Psoas muscle (tissue), 7 donors: ENCODE measurements at regions not wholly inside any gene's neighbourhood (a gene's known extent, or its start where the extent isn't known, plus 50 kb on each side); places are given as distances from the start of the nearest gene placed in this dataset.

Experiments used
- ATAC-seq, 4 donors: fragments of 200-7000 bp; cut with Tn5 transposase; one replicate each; pipeline ENCODE4 v1.9.1; 2020; ENCODE audit warnings: moderate library complexity in 3 of 4, mild to moderate bottlenecking in 2 of 4
- DNase-seq, 2 donors: peaks; one replicate each; pipeline ENCODE4 v3.0.0-alpha.2; 2020
- H3K27ac ChIP-seq: fragments of 200-600 bp; one replicate; pipeline ENCODE4 v1.8.0; 2022
- H3K27me3 ChIP-seq, 3 donors: fragments of 200-600 bp in 1 of 3; one replicate each; pipeline versions ENCODE4 v1.6.1 to v1.8.0; 2013 to 2022; ENCODE audit warnings: low read length in 2 of 3, mild to moderate bottlenecking in 2 of 3, moderate library complexity in 1 of 3; ENCODE audit not compliant: insufficient read depth in 3 of 3
- H3K36me3 ChIP-seq, 2 donors: fragments of 200-600 bp in 1 of 2; one replicate each; pipeline versions ENCODE4 v1.6.1 to v1.8.0; 2013 to 2022; ENCODE audit warnings: low read depth in 1 of 2, mild to moderate bottlenecking in 1 of 2, moderate library complexity in 1 of 2; ENCODE audit not compliant: insufficient read depth in 1 of 2
- H3K4me1 ChIP-seq: fragments of 200-600 bp; one replicate; pipeline ENCODE4 v1.8.0; 2022
- H3K4me3 ChIP-seq: fragments of 200-600 bp; one replicate; pipeline ENCODE4 v1.8.0; 2022; ENCODE audit warnings: mild to moderate bottlenecking
- H3K9me3 ChIP-seq: fragments of 200-600 bp; one replicate; pipeline ENCODE4 v1.8.0; 2022
- CTCF ChIP-seq: fragments of 200-600 bp; IDR thresholded peaks from one replicate; pipeline ENCODE4 v1.8.0; 2022; ENCODE audit warnings: antibody characterized with exemption
- WGBS, 3 donors: extraction: QIAGEN DNeasy Blood & Tissue Kit; methylation state at CpG; one replicate each; pipeline versions ENCODE4 v1.1.6 to v1.1.7; 2013; 5-methylcytosine and 5-hydroxymethylcytosine counted together
- intact Hi-C, 2 donors: fragments of 100-400 bp; cut with DNase I; formaldehyde crosslinking; loops; one replicate each; pipeline versions ENCODE4 v1.11.0 to v1.14.2; 2022
- donor health status: healthy with polysubstance abuse.
- donor health status: DM: no; HTN: no; CAD: no; lungs with moderate emphysema.
- donor health status: Bipolar disorder and iron deficiency.
- donor health status: healthy.
- donor health status: DM: yes; HTN: yes; CAD: no.
- donor health status: DM: no; HTN: no; CAD: no.
- donor health status: DM: yes; HTN: yes; CAD: no.

- intact Hi-C loops = no loop called here
- no peak for ATAC-seq
- Histone ChIP-seq H3K36me3 (no peaks in the 10 kb centered on the region), H3K27ac (no peak overlapping the region), H3K4me3 (no peak overlapping the region), H3K4me1 (no peaks in the 10 kb centered on the region), H3K9me3 (no peaks in the 10 kb centered on the region), H3K27me3 (no peaks in the 10 kb centered on the region)
- no peak for TF ChIP-seq CTCF
- 14 to 20% (median 16%) methylated on average over 2 of the region's 2 CpGs for WGBS, 3 donors
- DNase-seq = no peak
These were observed 598.1 kb upstream of the LRRTM4 start for GRCh38 chr2:78120275-78120674.

GRCh38 chr2:78125042-78125441 is 602.9 kb upstream of the LRRTM4 start:
- intact Hi-C loops = no loop called here
- WGBS, 3 donors = 93 to 96% (median 93%) methylated on average over 3 of the region's 3 CpGs
- H3K9me3 ChIP-seq = no peaks in the 10 kb centered on the region
- ATAC-seq (no peak), DNase-seq (no peak)
- no peak overlapping the region for H3K27ac ChIP-seq
- H3K27me3 ChIP-seq = no peaks in the 10 kb centered on the region
- no peaks in the 10 kb centered on the region for H3K4me1 ChIP-seq
- H3K4me3 ChIP-seq = no peak overlapping the region
- TF ChIP-seq CTCF = no peak
- no peaks in the 10 kb centered on the region for H3K36me3 ChIP-seq

GRCh38 chr2:78127424-78127823 is 605.2 kb upstream of the LRRTM4 start:
- no peak for TF ChIP-seq CTCF
- intact Hi-C loops = no loop called here
- Histone ChIP-seq H3K9me3 (no peaks in the 10 kb centered on the region), H3K36me3 (no peaks in the 10 kb centered on the region), H3K4me3 (no peak overlapping the region), H3K4me1 (no peaks in the 10 kb centered on the region), H3K27ac (no peak overlapping the region), H3K27me3 (no peaks in the 10 kb centered on the region)
- 12 to 17% (median 14%) methylated on average over 4 of the region's 4 CpGs for WGBS, 3 donors
- peak in 1 of 4 donors; percentile 38 for ATAC-seq
- DNase-seq = no peak

GRCh38 chr2:78132391-78133370 is 610.5 kb upstream of the LRRTM4 start:
- Histone ChIP-seq H3K9me3 (no peaks in the 10 kb centered on the region), H3K4me1 (no peaks in the 10 kb centered on the region), H3K27ac (no peak overlapping the region), H3K27me3 (no peaks in the 10 kb centered on the region), H3K36me3 (no peaks in the 10 kb centered on the region), H3K4me3 (no peak overlapping the region)
- DNase-seq (no peak), ATAC-seq (no peak)
- TF ChIP-seq CTCF = no peak
- 71 to 80% (median 76%) methylated on average over 4 of the region's 4 CpGs for WGBS, 3 donors
- intact Hi-C loops = no loop called here
